Calu3 (cell line): ENCODE measurements at regions not wholly inside any gene's neighbourhood (a gene's known extent, or its start where the extent isn't known, plus 50 kb on each side); places are given as distances from the start of the nearest gene placed in this dataset.
A peak's percentile ranks its signal among the peaks of the same experiment; 100 is the strongest.

Source experiments
- BruUV-seq: library from RNA; stranded (reverse); fragments of 400-500 nt; replicated peaks from 2 replicates; lab custom pipeline; 2021; lab: Mats Ljungman, UMichigan
- CTCF ChIA-PET: fragments of 300-600 bp; sonication (Branson Sonifier 250); formaldehyde crosslinking; loops from one replicate; lab custom pipeline; 2022; ENCODE audit warnings: antibody characterized with exemption; lab: Charles Lee
- DNase-seq: peaks from one replicate; pipeline ENCODE4 v3.0.0; 2022
- H3K27ac Mint-ChIP-seq: one replicate; pipeline ENCODE4 v1.8.0; 2022; ENCODE audit warnings: mixed read lengths; ENCODE audit not compliant: unreplicated experiment
- H3K27me3 Mint-ChIP-seq: one replicate; pipeline ENCODE4 v1.8.0; 2022; ENCODE audit warnings: mixed read lengths; ENCODE audit not compliant: unreplicated experiment
- H3K36me3 Mint-ChIP-seq: one replicate; pipeline ENCODE4 v1.8.0; 2022; ENCODE audit warnings: mild to moderate bottlenecking, moderate library complexity, mixed read lengths; ENCODE audit not compliant: insufficient read depth, unreplicated experiment
- H3K4me1 Mint-ChIP-seq: one replicate; pipeline ENCODE4 v1.8.0; 2022; ENCODE audit warnings: mild to moderate bottlenecking, low read depth, mixed read lengths; ENCODE audit not compliant: unreplicated experiment
- H3K4me3 Mint-ChIP-seq: one replicate; pipeline ENCODE4 v1.8.0; 2022; ENCODE audit warnings: mild to moderate bottlenecking, low read depth, moderate library complexity, mixed read lengths; ENCODE audit not compliant: unreplicated experiment
- H3K9me3 Mint-ChIP-seq: one replicate; pipeline ENCODE4 v1.8.0; 2022; ENCODE audit warnings: low read depth, mixed read lengths; ENCODE audit not compliant: unreplicated experiment
- intact Hi-C: fragments of 100-400 bp; cut with micrococcal nuclease; formaldehyde crosslinking; loops from one replicate; pipeline ENCODE4 v1.10.0; 2022; ENCODE audit not compliant: unreplicated experiment
- TF ChIP-seq, protein P1 (sequence below): fragments of 200-600 bp; IDR thresholded peaks from one replicate; pipeline ENCODE4 v1.8.0; 2022; ENCODE audit warnings: antibody characterized with exemption; ENCODE audit not compliant: unreplicated experiment

DNA sequence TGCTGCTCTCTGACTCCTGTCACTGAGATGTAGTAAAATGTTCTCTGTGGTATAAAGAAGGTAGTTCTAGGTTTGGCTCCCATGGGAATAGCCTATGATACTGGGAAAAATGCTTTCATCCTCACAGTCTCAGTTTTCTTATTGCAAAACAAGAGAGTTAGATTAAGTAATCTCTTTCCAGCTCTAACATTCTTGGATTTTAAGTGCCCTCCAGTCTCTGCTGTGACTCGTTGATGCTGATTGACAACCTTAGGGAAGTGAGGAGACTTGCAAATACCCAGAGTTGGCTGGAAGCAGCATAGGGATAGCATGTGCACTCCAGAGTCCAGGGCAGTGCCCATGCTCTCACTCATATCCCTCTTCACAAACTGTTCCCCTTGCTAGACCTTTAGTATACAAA is 534.9 kb downstream of the SLC4A3 start:
- Mint-ChIP-seq H3K4me1 (peaks cover 8% of the 10 kb centered on the region), H3K27me3 (no peaks in the 10 kb centered on the region), H3K4me3 (no peak overlapping the region), H3K27ac (no peak overlapping the region), H3K36me3 (no peaks in the 10 kb centered on the region), H3K9me3 (no peaks in the 10 kb centered on the region)
- DNase-seq, result no peak
- TF ChIP-seq, protein P1, sequence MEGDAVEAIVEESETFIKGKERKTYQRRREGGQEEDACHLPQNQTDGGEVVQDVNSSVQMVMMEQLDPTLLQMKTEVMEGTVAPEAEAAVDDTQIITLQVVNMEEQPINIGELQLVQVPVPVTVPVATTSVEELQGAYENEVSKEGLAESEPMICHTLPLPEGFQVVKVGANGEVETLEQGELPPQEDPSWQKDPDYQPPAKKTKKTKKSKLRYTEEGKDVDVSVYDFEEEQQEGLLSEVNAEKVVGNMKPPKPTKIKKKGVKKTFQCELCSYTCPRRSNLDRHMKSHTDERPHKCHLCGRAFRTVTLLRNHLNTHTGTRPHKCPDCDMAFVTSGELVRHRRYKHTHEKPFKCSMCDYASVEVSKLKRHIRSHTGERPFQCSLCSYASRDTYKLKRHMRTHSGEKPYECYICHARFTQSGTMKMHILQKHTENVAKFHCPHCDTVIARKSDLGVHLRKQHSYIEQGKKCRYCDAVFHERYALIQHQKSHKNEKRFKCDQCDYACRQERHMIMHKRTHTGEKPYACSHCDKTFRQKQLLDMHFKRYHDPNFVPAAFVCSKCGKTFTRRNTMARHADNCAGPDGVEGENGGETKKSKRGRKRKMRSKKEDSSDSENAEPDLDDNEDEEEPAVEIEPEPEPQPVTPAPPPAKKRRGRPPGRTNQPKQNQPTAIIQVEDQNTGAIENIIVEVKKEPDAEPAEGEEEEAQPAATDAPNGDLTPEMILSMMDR, result no peak
- intact Hi-C loops, result no loop called here
- CTCF ChIA-PET, result no interaction called here
- BruUV-seq, result no TSS peak

DNA sequence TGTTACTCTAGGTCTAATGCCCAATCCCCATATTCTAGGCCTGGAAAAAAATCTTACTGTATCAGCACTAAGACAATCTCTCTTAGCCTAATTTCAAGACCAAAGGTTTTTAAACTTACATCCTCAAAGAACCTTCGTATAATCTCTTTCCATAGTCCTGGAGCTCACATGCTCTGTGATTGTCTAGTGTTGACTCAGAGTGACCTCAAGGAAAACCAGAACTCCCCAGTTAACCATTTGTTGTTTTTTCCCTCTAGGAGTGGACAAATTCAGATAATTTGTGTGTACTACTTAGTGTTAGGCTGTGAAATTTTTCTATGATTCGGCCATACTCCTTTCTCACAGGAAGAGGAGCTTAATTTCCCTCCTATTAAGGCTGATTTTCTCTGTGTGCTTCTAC is 536.1 kb downstream of the SLC4A3 start:
- Mint-ChIP-seq H3K36me3 (no peaks in the 10 kb centered on the region), H3K27me3 (no peaks in the 10 kb centered on the region), H3K27ac (no peak overlapping the region), H3K4me1 (peaks cover 8% of the 10 kb centered on the region), H3K4me3 (no peak overlapping the region), H3K9me3 (no peaks in the 10 kb centered on the region)
- TF ChIP-seq, protein P1, result no peak
- no TSS peak for BruUV-seq
- intact Hi-C loops, result no loop called here
- DNase-seq, result no peak
- CTCF ChIA-PET, result interaction anchor here (0.6 kb wide), 1 partner anchor 272 kb away, joined by 4 read pairs; no protein-coding TSS in a partner anchor

DNA sequence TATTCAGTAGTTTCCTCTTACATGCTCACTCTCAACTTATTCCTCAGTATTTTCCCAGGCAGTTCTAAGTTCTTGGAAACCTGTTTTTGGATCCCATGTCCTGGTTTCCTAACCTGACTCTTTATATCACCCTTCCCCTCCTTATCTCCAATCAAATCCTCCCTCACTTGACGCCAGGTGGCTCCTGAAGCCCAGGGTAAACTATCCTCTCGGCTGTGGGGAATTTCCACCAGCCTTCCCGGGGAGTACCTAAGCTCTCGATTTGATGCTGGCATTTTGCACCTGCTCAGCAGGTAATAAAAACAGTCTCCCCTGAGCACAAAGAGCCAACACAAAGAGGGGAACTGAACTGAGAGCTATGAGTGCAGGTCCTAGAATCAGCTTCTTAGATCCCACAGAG is 538.0 kb downstream of the SLC4A3 start:
- Mint-ChIP-seq H3K4me1 (peaks cover 8% of the 10 kb centered on the region), H3K27me3 (no peaks in the 10 kb centered on the region), H3K36me3 (no peaks in the 10 kb centered on the region), H3K9me3 (no peaks in the 10 kb centered on the region), H3K4me3 (no peak overlapping the region), H3K27ac (no peak overlapping the region)
- intact Hi-C loops, result loop anchor here (1.0 to 5.0 kb wide), 4 partner anchors 497 to 1803 kb away; no protein-coding TSS in a partner anchor
- CTCF ChIA-PET, result interaction anchor here (0.7 kb wide), 1 partner anchor 863 kb away, joined by 3 read pairs; no protein-coding TSS in a partner anchor
- TF ChIP-seq, protein P1, result peak; percentile 36
- no TSS peak for BruUV-seq
- DNase-seq, result peak; percentile 58

DNA sequence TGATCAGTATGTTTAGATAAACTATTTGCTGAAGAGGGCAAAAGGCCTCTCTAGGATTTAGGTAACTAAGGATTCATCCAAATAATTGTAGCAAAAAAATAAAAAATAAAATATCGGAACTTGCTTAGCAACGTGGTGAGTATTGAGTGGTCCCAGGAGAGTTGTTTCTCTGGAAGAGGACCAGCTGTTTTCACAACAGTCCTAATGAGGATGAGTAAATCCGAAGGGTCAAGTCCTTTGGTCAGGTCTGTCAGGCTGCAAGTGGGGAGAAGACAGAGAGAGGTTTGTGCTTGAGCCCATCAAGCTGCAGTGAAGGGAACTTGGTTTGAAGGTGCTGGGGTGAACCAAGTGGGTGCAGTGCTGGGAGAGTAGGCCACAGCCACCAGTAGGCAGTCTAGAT is 539.2 kb downstream of the SLC4A3 start:
- CTCF ChIA-PET, result no interaction called here
- intact Hi-C loops, result loop anchor here (5.0 kb wide), 2 partner anchors 496 to 521 kb away; no protein-coding TSS in a partner anchor

More for the DNA sequence above, 539.2 kb downstream of the SLC4A3 start:
- Mint-ChIP-seq H3K27ac (peak overlapping the region; percentile 6), H3K4me3 (no peak overlapping the region), H3K9me3 (no peaks in the 10 kb centered on the region), H3K27me3 (no peaks in the 10 kb centered on the region), H3K4me1 (peaks cover 8% of the 10 kb centered on the region), H3K36me3 (no peaks in the 10 kb centered on the region)
- no TSS peak for BruUV-seq
- DNase-seq, result no peak
- TF ChIP-seq, protein P1, result no peak
